ENCODE measurements at regions not wholly inside any gene's neighbourhood (a gene's known extent, or its start where the extent isn't known, plus 50 kb on each side); places are given as distances from the start of the nearest gene placed in this dataset.
"Not testable (repeated sequence)": the region's sequence is repeated elsewhere in the genome, so short reads cannot be mapped to it uniquely, and the experiment has no call there.

DNA sequence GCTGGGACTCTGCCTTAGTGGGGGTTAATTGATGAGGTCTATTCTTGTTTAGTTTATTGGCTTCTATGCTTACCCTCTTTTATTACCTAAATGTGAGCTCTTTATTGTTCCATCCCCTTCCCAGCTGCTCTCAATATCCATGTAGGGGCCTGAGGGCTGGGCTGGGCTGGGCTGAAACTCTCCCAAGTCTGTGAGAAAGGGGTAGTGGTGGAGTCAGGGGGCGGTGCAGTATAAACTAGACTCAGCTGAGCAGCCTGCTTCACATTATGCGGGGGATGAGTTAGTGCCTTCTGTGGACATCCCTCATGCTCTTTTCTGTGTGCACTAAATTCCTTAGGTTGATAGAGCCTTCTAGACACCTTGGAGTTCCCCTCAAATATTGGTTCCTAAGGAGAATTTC lies 451.8 kb upstream of the PTGER4 start:
- DNase-seq (ENCODE audit: low read depth in 1 of 2, low spot score in 1 of 2) (no peak), ATAC-seq (no peak), FAIRE-seq (no peak)
- ChIA-PET CTCF (no interaction called here), POLR2A (no interaction called here)
- no peak for TF ChIP-seq CBX2 (IDR thresholded peaks at IDR 0.05; ENCODE audit: borderline replicate concordance, low read depth)
- WGBS (ENCODE audit: missing lambda C conversion rate), result 71% methylated on average over 2 of the region's 2 CpGs
- H3K27ac ChIP-seq, result no peak overlapping the region
- no peaks in the 10 kb centered on the region for H3K9me3 ChIP-seq
- peaks cover 3% of the 10 kb centered on the region; the same call in 1 of the 3 replicates for H3K4me1 ChIP-seq
- H3K4me2 ChIP-seq, result no peak overlapping the region
- H3K4me3 ChIP-seq, result no peak overlapping the region

DNA sequence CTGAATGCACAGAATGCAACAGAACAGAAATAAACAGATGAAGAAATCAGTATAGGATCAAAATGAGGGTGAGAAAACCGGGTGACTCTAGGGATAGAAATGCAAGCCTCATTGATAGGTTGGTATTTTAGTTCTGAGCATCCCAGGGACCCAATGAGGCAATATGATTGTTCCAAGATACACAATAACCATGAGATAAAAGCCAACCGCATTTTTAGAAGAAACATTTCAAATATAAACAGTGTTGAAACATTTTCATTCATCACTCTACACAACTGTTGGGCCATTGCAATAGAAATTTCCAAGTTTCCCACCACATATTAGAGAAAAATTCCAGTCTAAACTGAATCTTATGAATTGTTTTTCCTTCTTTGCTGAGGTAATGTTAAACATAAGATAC lies 452.3 kb upstream of the PTGER4 start:
- FAIRE-seq, result no peak
- Histone ChIP-seq H3K4me3 (no peak overlapping the region), H3K9me3 (no peaks in the 10 kb centered on the region), H3K4me1 (peaks cover 3% of the 10 kb centered on the region; the same call in 1 of the 3 replicates), H3K27ac (no peak overlapping the region), H3K4me2 (no peak overlapping the region)
- TF ChIP-seq HDAC2 (IDR thresholded peaks at IDR 0.05) (no peak), HOXA7 (CRISPR knock-in tag; IDR thresholded peaks at IDR 0.05) (no peak), ESRRA (IDR thresholded peaks at IDR 0.05; ENCODE audit: borderline replicate concordance, low read length) (no peak), ZC3H11A (IDR thresholded peaks at IDR 0.05) (no peak), CHD4 (IDR thresholded peaks at IDR 0.05; ENCODE audit: borderline replicate concordance) (no peak)
- TF ChIP-seq, protein P1, sequence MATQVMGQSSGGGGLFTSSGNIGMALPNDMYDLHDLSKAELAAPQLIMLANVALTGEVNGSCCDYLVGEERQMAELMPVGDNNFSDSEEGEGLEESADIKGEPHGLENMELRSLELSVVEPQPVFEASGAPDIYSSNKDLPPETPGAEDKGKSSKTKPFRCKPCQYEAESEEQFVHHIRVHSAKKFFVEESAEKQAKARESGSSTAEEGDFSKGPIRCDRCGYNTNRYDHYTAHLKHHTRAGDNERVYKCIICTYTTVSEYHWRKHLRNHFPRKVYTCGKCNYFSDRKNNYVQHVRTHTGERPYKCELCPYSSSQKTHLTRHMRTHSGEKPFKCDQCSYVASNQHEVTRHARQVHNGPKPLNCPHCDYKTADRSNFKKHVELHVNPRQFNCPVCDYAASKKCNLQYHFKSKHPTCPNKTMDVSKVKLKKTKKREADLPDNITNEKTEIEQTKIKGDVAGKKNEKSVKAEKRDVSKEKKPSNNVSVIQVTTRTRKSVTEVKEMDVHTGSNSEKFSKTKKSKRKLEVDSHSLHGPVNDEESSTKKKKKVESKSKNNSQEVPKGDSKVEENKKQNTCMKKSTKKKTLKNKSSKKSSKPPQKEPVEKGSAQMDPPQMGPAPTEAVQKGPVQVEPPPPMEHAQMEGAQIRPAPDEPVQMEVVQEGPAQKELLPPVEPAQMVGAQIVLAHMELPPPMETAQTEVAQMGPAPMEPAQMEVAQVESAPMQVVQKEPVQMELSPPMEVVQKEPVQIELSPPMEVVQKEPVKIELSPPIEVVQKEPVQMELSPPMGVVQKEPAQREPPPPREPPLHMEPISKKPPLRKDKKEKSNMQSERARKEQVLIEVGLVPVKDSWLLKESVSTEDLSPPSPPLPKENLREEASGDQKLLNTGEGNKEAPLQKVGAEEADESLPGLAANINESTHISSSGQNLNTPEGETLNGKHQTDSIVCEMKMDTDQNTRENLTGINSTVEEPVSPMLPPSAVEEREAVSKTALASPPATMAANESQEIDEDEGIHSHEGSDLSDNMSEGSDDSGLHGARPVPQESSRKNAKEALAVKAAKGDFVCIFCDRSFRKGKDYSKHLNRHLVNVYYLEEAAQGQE (IDR thresholded peaks at IDR 0.05), result no peak
- TF ChIP-seq, protein P2, sequence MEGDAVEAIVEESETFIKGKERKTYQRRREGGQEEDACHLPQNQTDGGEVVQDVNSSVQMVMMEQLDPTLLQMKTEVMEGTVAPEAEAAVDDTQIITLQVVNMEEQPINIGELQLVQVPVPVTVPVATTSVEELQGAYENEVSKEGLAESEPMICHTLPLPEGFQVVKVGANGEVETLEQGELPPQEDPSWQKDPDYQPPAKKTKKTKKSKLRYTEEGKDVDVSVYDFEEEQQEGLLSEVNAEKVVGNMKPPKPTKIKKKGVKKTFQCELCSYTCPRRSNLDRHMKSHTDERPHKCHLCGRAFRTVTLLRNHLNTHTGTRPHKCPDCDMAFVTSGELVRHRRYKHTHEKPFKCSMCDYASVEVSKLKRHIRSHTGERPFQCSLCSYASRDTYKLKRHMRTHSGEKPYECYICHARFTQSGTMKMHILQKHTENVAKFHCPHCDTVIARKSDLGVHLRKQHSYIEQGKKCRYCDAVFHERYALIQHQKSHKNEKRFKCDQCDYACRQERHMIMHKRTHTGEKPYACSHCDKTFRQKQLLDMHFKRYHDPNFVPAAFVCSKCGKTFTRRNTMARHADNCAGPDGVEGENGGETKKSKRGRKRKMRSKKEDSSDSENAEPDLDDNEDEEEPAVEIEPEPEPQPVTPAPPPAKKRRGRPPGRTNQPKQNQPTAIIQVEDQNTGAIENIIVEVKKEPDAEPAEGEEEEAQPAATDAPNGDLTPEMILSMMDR (IDR thresholded peaks at IDR 0.05), result no peak
- POLR2A ChIA-PET, result no interaction called here
- 26% methylated on average over 2 of the region's 2 CpGs for WGBS (ENCODE audit: missing lambda C conversion rate)
- no peak for DNase-seq (ENCODE audit: low read depth in 1 of 2, low spot score in 1 of 2)
- ATAC-seq, result no peak
- CTCF ChIA-PET, result no interaction called here

DNA sequence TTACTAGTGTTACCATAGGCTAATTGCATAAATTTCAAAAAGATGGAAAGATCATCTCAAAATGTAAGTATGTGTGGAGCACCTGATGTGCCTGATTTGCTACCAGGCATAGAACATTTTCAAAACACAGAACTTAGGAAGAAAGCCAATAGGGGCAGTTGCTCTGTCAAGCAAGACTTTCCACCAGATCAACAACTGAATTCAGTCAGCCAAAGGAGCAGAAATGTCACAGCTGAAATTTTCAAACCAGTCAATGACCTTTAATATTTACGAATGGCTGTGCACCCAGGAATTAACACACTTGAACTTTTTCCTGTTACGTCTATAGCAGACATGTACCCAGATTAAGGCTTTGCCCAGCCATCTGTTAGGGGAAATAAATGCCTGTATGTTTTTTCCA lies 452.8 kb upstream of the PTGER4 start:
- Histone ChIP-seq H3K4me1 (peaks cover 3% of the 10 kb centered on the region; the same call in 1 of the 3 replicates), H3K9me3 (no peaks in the 10 kb centered on the region), H3K27ac (no peak overlapping the region), H3K4me3 (no peak overlapping the region), H3K4me2 (no peak overlapping the region)
- WGBS (ENCODE audit: missing lambda C conversion rate), result 46% methylated on average over 2 of the region's 2 CpGs
- no peak for ATAC-seq
- no peak for DNase-seq (ENCODE audit: low read depth in 1 of 2, low spot score in 1 of 2)
- CTCF ChIA-PET, result no interaction called here
- no peak for TF ChIP-seq NR3C1 (IDR thresholded peaks at IDR 0.05)
- no peak for TF ChIP-seq RFX5 (IDR thresholded peaks at IDR 0.05)
- no peak for TF ChIP-seq HOXB5 (CRISPR knock-in tag; IDR thresholded peaks at IDR 0.05)
- no peak for TF ChIP-seq POLR2AphosphoS2 (conservative IDR thresholded peaks at IDR 0.05; ENCODE audit: low read length)
- TF ChIP-seq CHD4 (IDR thresholded peaks at IDR 0.05; ENCODE audit: borderline replicate concordance), result no peak
- TF ChIP-seq, protein P3, sequence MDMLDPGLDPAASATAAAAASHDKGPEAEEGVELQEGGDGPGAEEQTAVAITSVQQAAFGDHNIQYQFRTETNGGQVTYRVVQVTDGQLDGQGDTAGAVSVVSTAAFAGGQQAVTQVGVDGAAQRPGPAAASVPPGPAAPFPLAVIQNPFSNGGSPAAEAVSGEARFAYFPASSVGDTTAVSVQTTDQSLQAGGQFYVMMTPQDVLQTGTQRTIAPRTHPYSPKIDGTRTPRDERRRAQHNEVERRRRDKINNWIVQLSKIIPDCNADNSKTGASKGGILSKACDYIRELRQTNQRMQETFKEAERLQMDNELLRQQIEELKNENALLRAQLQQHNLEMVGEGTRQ (IDR thresholded peaks at IDR 0.05), result no peak
- TF ChIP-seq HDAC2 (IDR thresholded peaks at IDR 0.05), result no peak
- no peak for TF ChIP-seq ZSCAN20 (CRISPR knock-in tag; IDR thresholded peaks at IDR 0.05)
- no peak for TF ChIP-seq ZC3H11A (IDR thresholded peaks at IDR 0.05)
- no peak for TF ChIP-seq CBX8 (IDR thresholded peaks at IDR 0.05)
- POLR2A ChIA-PET, result no interaction called here
- FAIRE-seq, result no peak

DNA sequence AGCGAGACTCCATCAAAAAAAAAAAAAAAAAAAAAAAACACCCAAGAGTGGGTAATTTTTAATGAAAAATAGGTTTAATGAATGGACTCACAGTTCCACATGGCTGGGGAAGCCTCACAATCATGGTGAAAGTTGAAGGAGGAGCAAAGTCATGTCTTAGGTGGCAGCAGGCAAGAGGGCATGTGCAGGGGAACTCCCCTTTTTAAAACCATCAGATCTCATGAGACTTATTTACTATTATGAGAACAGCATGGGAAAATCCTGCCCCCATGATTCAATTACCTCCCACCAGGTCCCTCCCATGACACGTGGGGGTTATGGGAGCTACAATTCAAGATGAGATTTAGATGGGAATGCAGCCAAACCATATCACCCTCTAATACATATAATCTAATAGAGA lies 454.6 kb upstream of the PTGER4 start:
- POLR2A ChIA-PET; H3K4me1 ChIP-seq; DNase-seq (ENCODE audit: low read depth in 1 of 2, low spot score in 1 of 2); CTCF ChIA-PET; ATAC-seq; H3K27ac ChIP-seq; H3K4me3 ChIP-seq; H3K9me3 ChIP-seq; FAIRE-seq; H3K4me2 ChIP-seq: not testable (repeated sequence)
- WGBS (ENCODE audit: missing lambda C conversion rate), result 53% methylated on average over 2 of the region's 2 CpGs
